ENCODE measurements at regions not wholly inside any gene's neighbourhood (a gene's known extent, or its start where the extent isn't known, plus 50 kb on each side); places are given as distances from the start of the nearest gene placed in this dataset.

DNA sequence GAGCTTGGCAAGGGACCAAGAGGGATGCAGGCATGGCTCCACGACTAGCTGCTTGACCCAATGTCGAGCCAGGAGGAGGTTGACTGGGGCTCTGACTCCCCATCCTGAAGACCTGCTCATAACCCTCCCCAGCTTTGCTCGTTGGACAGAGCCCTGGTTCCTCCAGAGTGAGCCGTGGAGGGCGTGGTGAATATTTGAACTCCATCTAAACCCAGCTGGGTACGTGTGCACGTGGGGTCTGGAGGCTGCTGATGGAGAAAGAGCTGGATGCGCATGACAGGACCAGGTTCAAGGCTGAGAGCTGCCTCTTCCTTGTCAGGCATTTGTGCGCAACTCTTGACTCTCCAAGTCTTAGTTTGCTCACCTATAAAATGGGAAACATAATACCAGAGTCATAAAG lies 282.8 kb downstream of the TLE3 start:
- TF ChIP-seq POLR2A (IDR thresholded peaks at IDR 0.05; ENCODE audit: low read length): no peak
- no peak for TF ChIP-seq GATA1 (IDR thresholded peaks at IDR 0.05; ENCODE audit: low read depth, low read length)
